ENCODE measurements at regions not wholly inside any gene's neighbourhood (a gene's known extent, or its start where the extent isn't known, plus 50 kb on each side); places are given as distances from the start of the nearest gene placed in this dataset.

DNA sequence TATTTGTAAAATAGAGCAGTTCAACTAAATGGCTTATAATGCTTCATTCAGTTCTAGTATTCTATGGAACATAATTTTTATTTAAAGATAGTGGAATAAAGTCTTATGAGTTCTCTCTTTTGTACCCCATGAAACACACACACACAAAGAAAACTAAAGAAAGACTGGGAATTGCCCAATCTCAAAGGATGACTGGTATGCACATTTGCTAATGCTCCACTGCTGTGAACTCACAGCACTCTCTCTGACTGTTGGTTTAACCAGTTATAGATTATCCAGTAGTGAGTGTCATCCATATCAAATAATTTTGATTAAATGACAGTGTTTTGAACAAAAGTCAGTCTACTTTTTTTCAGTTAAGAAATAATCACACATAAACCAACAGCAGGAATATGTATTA lies 1082.4 kb upstream of the B3GALT2 start:
- TF ChIP-seq, protein P1, sequence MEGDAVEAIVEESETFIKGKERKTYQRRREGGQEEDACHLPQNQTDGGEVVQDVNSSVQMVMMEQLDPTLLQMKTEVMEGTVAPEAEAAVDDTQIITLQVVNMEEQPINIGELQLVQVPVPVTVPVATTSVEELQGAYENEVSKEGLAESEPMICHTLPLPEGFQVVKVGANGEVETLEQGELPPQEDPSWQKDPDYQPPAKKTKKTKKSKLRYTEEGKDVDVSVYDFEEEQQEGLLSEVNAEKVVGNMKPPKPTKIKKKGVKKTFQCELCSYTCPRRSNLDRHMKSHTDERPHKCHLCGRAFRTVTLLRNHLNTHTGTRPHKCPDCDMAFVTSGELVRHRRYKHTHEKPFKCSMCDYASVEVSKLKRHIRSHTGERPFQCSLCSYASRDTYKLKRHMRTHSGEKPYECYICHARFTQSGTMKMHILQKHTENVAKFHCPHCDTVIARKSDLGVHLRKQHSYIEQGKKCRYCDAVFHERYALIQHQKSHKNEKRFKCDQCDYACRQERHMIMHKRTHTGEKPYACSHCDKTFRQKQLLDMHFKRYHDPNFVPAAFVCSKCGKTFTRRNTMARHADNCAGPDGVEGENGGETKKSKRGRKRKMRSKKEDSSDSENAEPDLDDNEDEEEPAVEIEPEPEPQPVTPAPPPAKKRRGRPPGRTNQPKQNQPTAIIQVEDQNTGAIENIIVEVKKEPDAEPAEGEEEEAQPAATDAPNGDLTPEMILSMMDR (IDR thresholded peaks at IDR 0.05), result no peak
- no peak for TF ChIP-seq ZFX (IDR thresholded peaks at IDR 0.05; ENCODE audit: borderline replicate concordance)

Measured in 22Rv1 (cell line).